NT2/D1 (cell line): ENCODE measurements at regions not wholly inside any gene's neighbourhood (a gene's known extent, or its start where the extent isn't known, plus 50 kb on each side); places are given as distances from the start of the nearest gene placed in this dataset.
A peak's percentile ranks its signal among the peaks of the same experiment; 100 is the strongest.

Source experiments
- DNase-seq: peaks from one replicate; pipeline ENCODE4 v3.0.0-alpha.2; 2011; ENCODE audit warnings: low read depth, low spot score
- H3K27me3 ChIP-seq: 2 replicates; pipeline ENCODE4 v1.6.0; 2011; ENCODE audit warnings: mild to moderate bottlenecking; ENCODE audit not compliant: insufficient read length, insufficient read depth
- H3K36me3 ChIP-seq: 2 replicates; pipeline ENCODE4 v1.6.1; 2011; ENCODE audit warnings: mild to moderate bottlenecking, low read length, mixed read lengths; ENCODE audit not compliant: insufficient read depth, insufficient read length
- H3K4me1 ChIP-seq: 2 replicates; pipeline ENCODE4 v1.5.1; 2011; ENCODE audit not compliant: insufficient read depth, insufficient read length
- H3K4me3 ChIP-seq: 2 replicates; pipeline ENCODE4 v1.5.1; 2011; ENCODE audit warnings: low read depth; ENCODE audit not compliant: insufficient read length
- H3K9ac ChIP-seq: 2 replicates; pipeline ENCODE4 v1.6.0; 2011; ENCODE audit warnings: low read depth; ENCODE audit not compliant: insufficient read length
- H3K9me3 ChIP-seq: 2 replicates; pipeline ENCODE4 v1.5.1; 2011; ENCODE audit warnings: mild to moderate bottlenecking, low read length; ENCODE audit not compliant: insufficient read depth
- SUZ12 ChIP-seq: IDR thresholded peaks from 2 replicates; pipeline ENCODE4 v1.6.1; 2011; ENCODE audit not compliant: insufficient read length, insufficient read depth; ENCODE audit errors: extremely low read depth
- YY1 ChIP-seq: IDR thresholded peaks from 2 replicates; pipeline ENCODE4 v1.6.1; 2011; ENCODE audit not compliant: insufficient read length, insufficient read depth
- ZNF274 ChIP-seq: IDR thresholded peaks from 2 replicates; pipeline ENCODE4 v1.6.1; 2011; ENCODE audit warnings: mild to moderate bottlenecking, low read depth, low read length

DNA sequence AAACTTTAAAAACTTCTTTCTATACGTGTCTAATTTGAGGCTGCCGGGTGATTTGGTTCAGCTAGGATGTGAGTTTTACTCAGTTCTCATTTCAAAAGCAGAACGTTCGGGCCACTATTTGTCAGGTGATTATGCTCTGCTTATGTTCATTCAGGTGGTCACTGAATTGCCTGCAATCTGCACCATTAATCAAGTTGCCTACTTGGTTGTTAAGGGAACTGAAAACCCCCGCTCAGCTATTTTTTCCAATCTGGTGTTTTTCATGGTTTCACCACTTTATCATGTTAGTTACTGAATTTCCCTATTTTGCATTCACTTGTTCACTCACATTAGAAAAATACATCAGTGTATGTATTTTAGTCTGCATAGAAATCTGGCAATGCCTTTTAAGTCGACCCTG is 523.0 kb downstream of the CSNK1G3 start:
- DNase-seq = no peak
- no peak overlapping the region for H3K4me3 ChIP-seq
- H3K36me3 ChIP-seq = no peaks in the 10 kb centered on the region

GRCh38 chr5:124034083-124034700 is 522.2 kb downstream of the CSNK1G3 start:
- TF ChIP-seq YY1 (no peak), ZNF274 (no peak), SUZ12 (no peak)
- Histone ChIP-seq H3K4me3 (no peak overlapping the region), H3K36me3 (no peaks in the 10 kb centered on the region), H3K9me3 (no peaks in the 10 kb centered on the region), H3K27me3 (no peaks in the 10 kb centered on the region), H3K4me1 (no peaks in the 10 kb centered on the region), H3K9ac (no peak overlapping the region)
- DNase-seq = no peak

More for the DNA sequence above, 523.0 kb downstream of the CSNK1G3 start:
- no peak overlapping the region for H3K9ac ChIP-seq
- H3K9me3 ChIP-seq = no peaks in the 10 kb centered on the region
- TF ChIP-seq SUZ12 = no peak
- TF ChIP-seq YY1 = no peak
- TF ChIP-seq ZNF274 = no peak
- no peaks in the 10 kb centered on the region for H3K4me1 ChIP-seq
- H3K27me3 ChIP-seq = no peaks in the 10 kb centered on the region

DNA sequence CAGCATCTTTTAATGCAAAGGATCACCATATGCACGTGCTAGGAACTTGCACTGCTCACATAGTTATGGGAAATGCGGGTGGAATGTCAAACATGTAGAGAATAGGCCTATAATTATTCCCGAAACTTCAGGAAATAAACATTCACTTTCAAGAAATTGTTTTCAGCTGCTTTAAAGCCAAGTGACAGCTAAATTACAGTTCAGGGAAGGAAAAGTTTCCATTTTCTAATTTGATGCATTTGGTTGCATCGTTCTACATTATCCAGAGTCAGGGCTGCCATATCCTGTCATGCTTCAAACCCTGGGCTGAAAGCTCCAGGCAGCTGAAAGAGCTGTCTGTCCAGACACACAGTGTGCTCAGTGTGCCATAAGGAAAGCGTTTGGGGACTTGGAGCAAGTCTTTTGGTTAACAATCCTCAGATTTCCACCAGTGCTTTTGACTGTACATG is 518.1 kb downstream of the CSNK1G3 start:
- H3K9ac ChIP-seq = no peak overlapping the region
- H3K27me3 ChIP-seq = no peaks in the 10 kb centered on the region
- H3K4me3 ChIP-seq = no peak overlapping the region
- no peaks in the 10 kb centered on the region for H3K36me3 ChIP-seq
- no peaks in the 10 kb centered on the region for H3K4me1 ChIP-seq
- TF ChIP-seq SUZ12 = no peak
- TF ChIP-seq YY1 = no peak
- no peak for TF ChIP-seq ZNF274
- no peaks in the 10 kb centered on the region for H3K9me3 ChIP-seq
- no peak for DNase-seq

DNA sequence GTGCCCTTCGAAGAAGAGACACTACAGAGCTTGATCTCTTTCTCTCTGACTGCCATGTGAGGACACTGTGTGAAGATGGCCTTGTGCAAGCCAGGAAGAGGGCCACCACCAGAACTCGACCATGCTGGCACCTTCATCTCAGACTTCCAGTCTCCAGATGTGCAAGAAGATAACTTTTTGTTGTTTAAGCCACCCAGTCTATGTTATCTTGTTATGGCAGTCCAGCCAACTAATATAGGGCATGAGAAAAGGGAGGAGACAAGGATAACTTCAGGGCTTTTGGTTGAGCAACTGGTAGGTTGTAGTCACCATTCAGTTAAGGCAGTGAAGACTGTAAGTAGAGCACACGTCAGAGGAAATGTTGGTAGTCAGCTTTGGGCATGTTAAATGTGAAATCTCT is 515.5 kb downstream of the CSNK1G3 start:
- H3K9ac ChIP-seq = no peak overlapping the region
- TF ChIP-seq ZNF274 (no peak), SUZ12 (no peak), YY1 (no peak)
- DNase-seq = no peak
- H3K4me3 ChIP-seq = no peak overlapping the region
- no peaks in the 10 kb centered on the region for H3K27me3 ChIP-seq
- H3K36me3 ChIP-seq = no peaks in the 10 kb centered on the region
- H3K9me3 ChIP-seq = no peaks in the 10 kb centered on the region
- H3K4me1 ChIP-seq = no peaks in the 10 kb centered on the region

GRCh38 chr5:124025306-124025845 is 513.4 kb downstream of the CSNK1G3 start:
- H3K27me3 ChIP-seq = no peaks in the 10 kb centered on the region
- H3K4me3 ChIP-seq = no peak overlapping the region
- DNase-seq = peak; percentile 32
- no peaks in the 10 kb centered on the region for H3K9me3 ChIP-seq
- TF ChIP-seq YY1 (no peak), ZNF274 (no peak), SUZ12 (no peak)
- H3K36me3 ChIP-seq = no peaks in the 10 kb centered on the region
- no peak overlapping the region for H3K9ac ChIP-seq
- H3K4me1 ChIP-seq = no peaks in the 10 kb centered on the region

GRCh38 chr5:124022966-124023365 is 511.0 kb downstream of the CSNK1G3 start:
- Histone ChIP-seq H3K36me3 (no peaks in the 10 kb centered on the region), H3K4me3 (no peak overlapping the region), H3K4me1 (no peaks in the 10 kb centered on the region), H3K9me3 (no peaks in the 10 kb centered on the region), H3K9ac (no peak overlapping the region), H3K27me3 (no peaks in the 10 kb centered on the region)
- TF ChIP-seq ZNF274 = no peak
- TF ChIP-seq SUZ12 = no peak
- TF ChIP-seq YY1 = no peak
- DNase-seq = no peak

GRCh38 chr5:124021776-124022175 is 509.8 kb downstream of the CSNK1G3 start:
- no peak overlapping the region for H3K9ac ChIP-seq
- H3K27me3 ChIP-seq = no peaks in the 10 kb centered on the region
- no peaks in the 10 kb centered on the region for H3K4me1 ChIP-seq
- no peak for TF ChIP-seq ZNF274
- no peak for TF ChIP-seq YY1
- TF ChIP-seq SUZ12 = no peak
- no peaks in the 10 kb centered on the region for H3K36me3 ChIP-seq
- H3K9me3 ChIP-seq = no peaks in the 10 kb centered on the region
- no peak for DNase-seq
- no peak overlapping the region for H3K4me3 ChIP-seq
